OCI-LY3 (cell line): ENCODE measurements at regions not wholly inside any gene's neighbourhood (a gene's known extent, or its start where the extent isn't known, plus 50 kb on each side); places are given as distances from the start of the nearest gene placed in this dataset.

Experiments
- H2AFZ ChIP-seq: fragments of 200-600, 300-600 bp; shearing (Covaris generic); 2 replicates; pipeline ENCODE4 v1.6.0; 2014; ENCODE audit warnings: antibody characterized with exemption, low read depth, low read length
- H3K27ac ChIP-seq: fragments of 200-600, 300-600 bp; sonication (generic); 2 replicates; pipeline ENCODE4 v1.5.1; 2014; ENCODE audit warnings: mild to moderate bottlenecking, low read length, moderate library complexity, mixed read lengths
- H3K27me3 ChIP-seq: fragments of 200-600, 300-600 bp; sonication (generic); 2 replicates; pipeline ENCODE4 v1.6.1; 2014; ENCODE audit warnings: low read depth, low read length, mixed read lengths
- H3K36me3 ChIP-seq: fragments of 200-600, 300-600 bp; sonication (generic); replicated peaks from 2 replicates; pipeline ENCODE3; 2014; ENCODE audit warnings: low read depth, low read length, mixed read lengths
- H3K4me1 ChIP-seq: fragments of 300-600, 200-600 bp; sonication (generic); 2 replicates; pipeline ENCODE4 v1.6.1; 2014; ENCODE audit warnings: low read length, mixed read lengths
- H3K4me2 ChIP-seq: fragments of 200-600, 300-600 bp; sonication (generic); 2 replicates; pipeline ENCODE4 v1.6.1; 2014; ENCODE audit warnings: low read length, mixed read lengths
- H3K4me3 ChIP-seq: fragments of 300-600, 200-600 bp; sonication (generic); 2 replicates; pipeline ENCODE4 v1.5.1; 2014; ENCODE audit warnings: antibody characterized with exemption, mild to moderate bottlenecking, low read length, moderate library complexity
- H3K79me2 ChIP-seq: fragments of 300-600, 200-600 bp; shearing (Covaris generic); 2 replicates; pipeline ENCODE4 v1.6.1; 2014; ENCODE audit warnings: mild to moderate bottlenecking, low read length, mixed read lengths
- H3K9ac ChIP-seq: fragments of 300-600, 200-600 bp; shearing (Covaris generic); 2 replicates; pipeline ENCODE4 v1.6.0; 2014; ENCODE audit warnings: mild to moderate bottlenecking, low read length, moderate library complexity
- H3K9me3 ChIP-seq: fragments of 200-600, 300-600 bp; shearing (Covaris generic); 2 replicates; pipeline ENCODE4 v1.6.1; 2014; ENCODE audit warnings: low read length, mixed read lengths; ENCODE audit not compliant: insufficient read depth
- H4K20me1 ChIP-seq: fragments of 200-600, 300-600 bp; sonication (generic); 2 replicates; pipeline ENCODE4 v1.6.1; 2016; ENCODE audit warnings: low read length, mixed read lengths; ENCODE audit not compliant: insufficient read depth
- CTCF ChIP-seq: fragments of 200-600, 300-600 bp; sonication (generic); IDR thresholded peaks from 2 replicates; pipeline ENCODE4 v1.5.1; 2014; ENCODE audit warnings: antibody characterized with exemption, low read length, low read depth
- EZH2phosphoT487 ChIP-seq: fragments of 200-600 bp; shearing (Covaris generic); IDR thresholded peaks from 2 replicates; pipeline ENCODE4 v1.6.1; 2018; ENCODE audit warnings: antibody characterized with exemption, mixed run types, low read depth

GRCh38 chr9:17005056-17005823, 129.6 kb upstream of the CNTLN start:
- Histone ChIP-seq H3K4me3 (no peak overlapping the region), H3K36me3 (no peaks in the 10 kb centered on the region), H3K79me2 (no peaks in the 10 kb centered on the region), H3K4me1 (no peaks in the 10 kb centered on the region), H4K20me1 (no peaks in the 10 kb centered on the region), H3K9ac (no peak overlapping the region), H3K27ac (no peak overlapping the region), H3K4me2 (no peak overlapping the region), H3K27me3 (no peaks in the 10 kb centered on the region), H2AFZ (no peak overlapping the region), H3K9me3 (no peaks in the 10 kb centered on the region)
- no peak for TF ChIP-seq EZH2phosphoT487
- TF ChIP-seq CTCF: no peak

GRCh38 chr9:17004500-17004899, 130.3 kb upstream of the CNTLN start:
- Histone ChIP-seq H3K27me3 (no peaks in the 10 kb centered on the region), H3K9me3 (no peaks in the 10 kb centered on the region), H3K36me3 (no peaks in the 10 kb centered on the region), H4K20me1 (no peaks in the 10 kb centered on the region), H3K4me3 (no peak overlapping the region), H3K4me1 (no peaks in the 10 kb centered on the region), H3K4me2 (no peak overlapping the region), H3K79me2 (no peaks in the 10 kb centered on the region), H2AFZ (no peak overlapping the region), H3K27ac (no peak overlapping the region), H3K9ac (no peak overlapping the region)
- TF ChIP-seq CTCF (no peak), EZH2phosphoT487 (no peak)

- H3K79me2 ChIP-seq: no peaks in the 10 kb centered on the region
- TF ChIP-seq EZH2phosphoT487: no peak
- no peak for TF ChIP-seq CTCF
- H2AFZ ChIP-seq: no peak overlapping the region
- H4K20me1 ChIP-seq: no peaks in the 10 kb centered on the region
- H3K9ac ChIP-seq: no peak overlapping the region
- H3K4me1 ChIP-seq: no peaks in the 10 kb centered on the region
- no peaks in the 10 kb centered on the region for H3K27me3 ChIP-seq
- no peak overlapping the region for H3K4me3 ChIP-seq
- no peak overlapping the region for H3K27ac ChIP-seq
- no peaks in the 10 kb centered on the region for H3K9me3 ChIP-seq
- no peaks in the 10 kb centered on the region for H3K36me3 ChIP-seq
- H3K4me2 ChIP-seq: no peak overlapping the region
Measured at GRCh38 chr9:17003576-17004240, 131.1 kb upstream of the CNTLN start.

- Histone ChIP-seq H3K4me1 (no peaks in the 10 kb centered on the region), H3K9me3 (peaks cover 17% of the 10 kb centered on the region), H3K27ac (no peak overlapping the region), H3K4me3 (no peak overlapping the region), H3K36me3 (peaks cover 4% of the 10 kb centered on the region), H3K79me2 (no peaks in the 10 kb centered on the region), H3K4me2 (no peak overlapping the region), H2AFZ (no peak overlapping the region), H4K20me1 (no peaks in the 10 kb centered on the region), H3K9ac (no peak overlapping the region), H3K27me3 (no peaks in the 10 kb centered on the region)
- TF ChIP-seq EZH2phosphoT487 (no peak), CTCF (no peak)
Measured at GRCh38 chr9:16996901-16997491, 126.5 kb upstream of the BNC2 start.
